K562 (cell line): ENCODE measurements at regions not wholly inside any gene's neighbourhood (a gene's known extent, or its start where the extent isn't known, plus 50 kb on each side); places are given as distances from the start of the nearest gene placed in this dataset.

ENCODE experiments used
- ATAC-seq: fragments of 200-7000 bp; cut with Tn5 transposase; 3 replicates; pipeline ENCODE4 v1.9.1; 2020; ENCODE audit warnings: moderate library complexity
- BruUV-seq: library from RNA; stranded (reverse); fragments of 400-500 nt; replicated peaks from 2 replicates; lab custom pipeline; 2021; lab: Mats Ljungman, UMichigan
- CTCF ChIA-PET: fragments of 300-600 bp; formaldehyde crosslinking; extraction: SDS; loops from one replicate; lab custom pipeline; 2021; ENCODE audit warnings: low intra/inter-chr PET ratio; lab: Yijun Ruan, JAX
- POLR2A ChIA-PET: fragments of 300-600, 350-650 bp; sonication (Branson Sonifier 250); formaldehyde crosslinking; extraction: SDS; loops from one replicate; lab custom pipeline; 2021; ENCODE audit warnings: antibody characterized with exemption, inconsistent platforms; lab: Yijun Ruan, JAX
- DNase-seq, 4 experiments: peaks; one replicate each; pipeline versions ENCODE4 v3.0.0 to v3.0.0-alpha.2; 2011 to 2018; ENCODE audit warnings: low spot score in 3 of 4, mixed read lengths in 3 of 4; ENCODE audit errors: extremely low read depth in 1 of 4
- FAIRE-seq: peaks from 2 replicates; lab custom pipeline; 2011; peaks lifted over from hg19 to GRCh38; lab: Jason Lieb, UNC
- H2AFZ ChIP-seq: 2 replicates; pipeline ENCODE4 v1.6.0; 2011; ENCODE audit warnings: low read depth, low read length, control low read depth, inconsistent platforms
- H3K27ac ChIP-seq: fragments of 200-600 bp; 3 replicates; pipeline ENCODE4 v1.8.0; 2011; ENCODE audit warnings: low read depth, mild to moderate bottlenecking, control low read depth, inconsistent platforms, low read length, moderate library complexity, mixed read lengths; ENCODE audit errors: extremely low read depth
- H3K27me3 ChIP-seq, 2 experiments: fragments of 300-600 bp in 1 of 2; 2 replicates in 1 of 2; 3 replicates in 1 of 2; pipeline versions ENCODE4 v1.6.0 to v1.8.0; 2011; ENCODE audit warnings: inconsistent platforms in 2 of 2, low read length in 2 of 2, mild to moderate bottlenecking in 1 of 2, mixed read lengths in 1 of 2, moderate library complexity in 1 of 2; ENCODE audit not compliant: control insufficient read depth in 2 of 2, insufficient read depth in 2 of 2
- H3K36me3 ChIP-seq: fragments of 300-600 bp; 3 replicates; pipeline ENCODE4 v1.8.0; 2011; ENCODE audit warnings: mild to moderate bottlenecking, low read length, inconsistent platforms; ENCODE audit not compliant: control insufficient read depth, insufficient read depth
- H3K4me1 ChIP-seq, 2 experiments: fragments of 200-600 bp in 1 of 2; replicated peaks in 1 of 2; 2 replicates in 1 of 2; 3 replicates in 1 of 2; pipeline versions ENCODE4 v1.5.1 to v1.8.0; 2011; ENCODE audit warnings: inconsistent platforms in 2 of 2, low read length in 2 of 2, mild to moderate bottlenecking in 1 of 2, mixed read lengths in 1 of 2, moderate library complexity in 1 of 2; ENCODE audit not compliant: control insufficient read depth in 2 of 2, insufficient read depth in 2 of 2
- H3K4me2 ChIP-seq: 2 replicates; pipeline ENCODE4 v1.6.1; 2011; ENCODE audit warnings: low read length, control low read depth, inconsistent platforms, mixed read lengths; ENCODE audit not compliant: insufficient read depth
- H3K4me3 ChIP-seq: fragments of 200-600 bp; sonication (generic), shearing (Covaris generic); 2 replicates; pipeline ENCODE4 v1.5.1; 2016; ENCODE audit warnings: control low read depth, inconsistent platforms
- H3K79me2 ChIP-seq: fragments of 200-600 bp; 3 replicates; pipeline ENCODE4 v1.8.0; 2011; ENCODE audit warnings: low read length, inconsistent platforms; ENCODE audit not compliant: control insufficient read depth, insufficient read depth
- H3K9ac ChIP-seq, 2 experiments: 2 replicates each; pipeline versions ENCODE4 v1.6.0 to v1.6.1; 2011; ENCODE audit warnings: low read depth in 2 of 2, low read length in 2 of 2, control low read depth in 1 of 2, inconsistent platforms in 1 of 2, mild to moderate bottlenecking in 1 of 2, mixed read lengths in 1 of 2; ENCODE audit not compliant: insufficient read depth in 1 of 2
- H3K9me1 ChIP-seq: one replicate; pipeline ENCODE4 v1.6.0; 2011; ENCODE audit warnings: inconsistent platforms, mild to moderate bottlenecking, low read length, moderate library complexity; ENCODE audit not compliant: control insufficient read depth, insufficient read depth
- H3K9me3 ChIP-seq: replicated peaks from 2 replicates; pipeline ENCODE4 v1.5.1; 2011; ENCODE audit warnings: low read depth, low read length, inconsistent platforms; ENCODE audit not compliant: control insufficient read depth, insufficient read depth
- H4K20me1 ChIP-seq: replicated peaks from 2 replicates; pipeline ENCODE4 v1.6.1; 2011; ENCODE audit warnings: low read length, inconsistent platforms, mixed read lengths; ENCODE audit not compliant: control insufficient read depth, insufficient read depth
- CEBPZ ChIP-seq: fragments of 150-350 bp; IDR thresholded peaks from 2 replicates; pipeline ENCODE4 v1.6.1; 2014; ENCODE audit warnings: low read depth, mild to moderate bottlenecking, low read length, borderline replicate concordance
- CLOCK ChIP-seq: fragments of 250-450 bp; sonication (Bioruptor Pico); IDR thresholded peaks from 2 replicates; pipeline ENCODE4 v1.4.0; 2020; ENCODE audit warnings: mild to moderate bottlenecking, moderate library complexity, borderline replicate concordance
- CXXC5 ChIP-seq: fragments of 250-450 bp; sonication (Bioruptor Pico); IDR thresholded peaks from 2 replicates; pipeline ENCODE4 v1.8.0; 2022; ENCODE audit warnings: inconsistent platforms, mild to moderate bottlenecking, moderate library complexity
- EZH2 ChIP-seq: IDR thresholded peaks from 2 replicates; pipeline ENCODE4 v1.6.1; 2012; ENCODE audit warnings: low read depth, mild to moderate bottlenecking, inconsistent platforms, low read length, borderline replicate concordance
- NFIX ChIP-seq: fragments of 250-450 bp; sonication (Bioruptor Pico); IDR thresholded peaks from 2 replicates; pipeline ENCODE4 v1.4.0; 2020; ENCODE audit warnings: low read depth, mild to moderate bottlenecking, moderate library complexity
- PKNOX1 ChIP-seq: fragments of 450-650 bp; IDR thresholded peaks from 2 replicates; pipeline ENCODE4 v1.6.1; 2016
- POLR2B ChIP-seq: fragments of 450-650 bp; IDR thresholded peaks from 2 replicates; pipeline ENCODE4 v1.6.1; 2018; ENCODE audit warnings: low read depth; ENCODE audit not compliant: partially characterized antibody
- PREB ChIP-seq: sonication (generic); formaldehyde crosslinking; IDR thresholded peaks from 2 replicates; pipeline ENCODE4 v1.8.1; 2023; ENCODE audit warnings: mild to moderate bottlenecking, missing genetic modification reagents
- XRCC4 ChIP-seq: IDR thresholded peaks from one replicate; pipeline ENCODE4 v1.6.1; 2011; ENCODE audit not compliant: insufficient read depth, insufficient read length; ENCODE audit errors: extremely low read depth
- ZNF134 ChIP-seq: fragments of 250-450 bp; sonication (Bioruptor Pico); conservative IDR thresholded peaks from 2 replicates; pipeline ENCODE4 v1.4.0; 2020
- ZNF143 ChIP-seq: sonication (generic); formaldehyde crosslinking; IDR thresholded peaks from 2 replicates; pipeline ENCODE4 v1.9.0; 2022; ENCODE audit warnings: mild to moderate bottlenecking, missing genetic modification reagents
- ZNF584 ChIP-seq: fragments of 200-800 bp; sonication (Bioruptor generic); IDR thresholded peaks from 2 replicates; pipeline ENCODE4 v1.6.1; 2016; ENCODE audit warnings: low read depth, mild to moderate bottlenecking, missing genetic modification characterization, missing compliant biosample characterization
- WGBS: fragments of 100-300 bp; shearing (Covaris generic); methylation state at CpG from one replicate; pipeline ENCODE4 v1.1.6; 2016; ENCODE audit warnings: low coverage, mixed read lengths; ENCODE audit not compliant: insufficient coverage; ENCODE audit errors: missing lambda C conversion rate; 5-methylcytosine and 5-hydroxymethylcytosine counted together
- in situ Hi-C: fragments of 300-500 bp; cut with MboI; formaldehyde crosslinking; loops from 4 replicates; pipeline ENCODE4 v1.15.0; 2018; ENCODE audit warnings: inconsistent platforms, mixed read lengths
- intact Hi-C: fragments of 100-400 bp; cut with micrococcal nuclease; formaldehyde crosslinking; loops from 2 replicates; pipeline ENCODE4 v1.14.2; 2022

- 0% methylated on average over 1 of the region's 1 CpG for WGBS
- Histone ChIP-seq H3K9ac (no peak overlapping the region), H4K20me1 (no peaks in the 10 kb centered on the region), H3K4me3 (no peak overlapping the region), H3K27me3 (no peaks in the 10 kb centered on the region), H2AFZ (no peak overlapping the region), H3K9me1 (no peaks in the 10 kb centered on the region), H3K4me2 (no peak overlapping the region), H3K79me2 (no peaks in the 10 kb centered on the region), H3K4me1 (no peaks in the 10 kb centered on the region), H3K27ac (no peak overlapping the region), H3K9me3 (no peaks in the 10 kb centered on the region), H3K36me3 (no peaks in the 10 kb centered on the region)
- BruUV-seq = no TSS peak
- DNase-seq = no peak
- no peak for FAIRE-seq
- no peak for TF ChIP-seq XRCC4
- no peak for TF ChIP-seq ZNF143 (CRISPR knock-in tag)
- TF ChIP-seq CLOCK = no peak
- TF ChIP-seq PREB (CRISPR knock-in tag) = no peak
- no peak for TF ChIP-seq CXXC5 (CRISPR knock-in tag)
- no peak for TF ChIP-seq PKNOX1
- TF ChIP-seq POLR2B = no peak
- no peak for TF ChIP-seq NFIX (CRISPR knock-in tag)
- no peak for TF ChIP-seq ZNF134 (CRISPR knock-in tag)
- TF ChIP-seq CEBPZ = no peak
- TF ChIP-seq EZH2 = no peak
- no peak for TF ChIP-seq ZNF584 (CRISPR knock-in tag)
- ChIA-PET POLR2A (no interaction called here), CTCF (no interaction called here)
- no peak for ATAC-seq
- in situ Hi-C loops (no loop called here), intact Hi-C loops (no loop called here)
These were observed 555.0 kb upstream of the CHAC2 start for GRCh38 chr2:53212576-53212975.
